SU-DHL-6 (cell line): ENCODE measurements at regions not wholly inside any gene's neighbourhood (a gene's known extent, or its start where the extent isn't known, plus 50 kb on each side); places are given as distances from the start of the nearest gene placed in this dataset.

Experiments used
- H2AFZ ChIP-seq: fragments of 200-600 bp; sonication (generic); 2 replicates; pipeline ENCODE4 v1.6.1; 2014; ENCODE audit warnings: low read depth, mild to moderate bottlenecking, moderate library complexity, mixed read lengths, antibody characterized with exemption, low read length; ENCODE audit not compliant: severe bottlenecking
- H3F3A ChIP-seq: fragments of 200-600 bp; shearing (Covaris generic); 2 replicates; pipeline ENCODE4 v1.6.0; 2016; ENCODE audit warnings: antibody characterized with exemption, mild to moderate bottlenecking; ENCODE audit not compliant: insufficient read depth
- H3K27ac ChIP-seq: fragments of 200-600 bp; sonication (generic); 2 replicates; pipeline ENCODE4 v1.5.1; 2016; ENCODE audit warnings: low read depth, mild to moderate bottlenecking, low read length, moderate library complexity, mixed read lengths
- H3K27me3 ChIP-seq: fragments of 200-600 bp; sonication (generic), shearing (Covaris generic); 2 replicates; pipeline ENCODE4 v1.6.0; 2014; ENCODE audit warnings: mild to moderate bottlenecking, low read length
- H3K36me3 ChIP-seq: fragments of 200-600 bp; sonication (generic); 2 replicates; pipeline ENCODE4 v1.6.1; 2014; ENCODE audit warnings: mild to moderate bottlenecking, low read length, mixed read lengths
- H3K4me2 ChIP-seq: fragments of 300-600, 200-600 bp; shearing (Covaris generic), sonication (generic); 2 replicates; pipeline ENCODE4 v1.6.0; 2014; ENCODE audit warnings: low read length, low read depth, mild to moderate bottlenecking; ENCODE audit not compliant: poor library complexity, severe bottlenecking
- H3K4me3 ChIP-seq: fragments of 200-600 bp; sonication (generic); 2 replicates; pipeline ENCODE4 v1.5.1; 2014; ENCODE audit warnings: antibody characterized with exemption, low read length, mild to moderate bottlenecking, mixed read lengths; ENCODE audit not compliant: insufficient read depth, poor library complexity, severe bottlenecking
- H3K79me2 ChIP-seq: fragments of 200-600 bp; sonication (generic); 2 replicates; pipeline ENCODE4 v1.6.1; 2014; ENCODE audit warnings: mild to moderate bottlenecking, low read length, moderate library complexity; ENCODE audit not compliant: insufficient read depth
- H3K9ac ChIP-seq: fragments of 200-600 bp; sonication (generic); 2 replicates; pipeline ENCODE4 v1.7.0; 2014; ENCODE audit warnings: mild to moderate bottlenecking, low read length
- H3K9me2 ChIP-seq: fragments of 200-600 bp; sonication (generic); replicated peaks from 2 replicates; pipeline ENCODE4 v1.6.1; 2014; ENCODE audit warnings: low read length; ENCODE audit not compliant: insufficient read depth
- H3K9me3 ChIP-seq: fragments of 200-600 bp; sonication (generic); 2 replicates; pipeline ENCODE4 v1.6.1; 2014; ENCODE audit warnings: low read length, mixed read lengths; ENCODE audit not compliant: insufficient read depth
- H4K20me1 ChIP-seq: fragments of 200-600 bp; sonication (generic); 2 replicates; pipeline ENCODE4 v1.6.1; 2014; ENCODE audit warnings: low read depth, mild to moderate bottlenecking, antibody characterized with exemption, low read length, moderate library complexity, mixed read lengths
- EZH2phosphoT487 ChIP-seq: fragments of 200-600 bp; sonication (generic), shearing (Covaris generic); conservative IDR thresholded peaks from 2 replicates; pipeline ENCODE4 v1.6.1; 2018; ENCODE audit warnings: mild to moderate bottlenecking, antibody characterized with exemption, low read length, moderate library complexity, mixed read lengths
- TF ChIP-seq, protein P1 (sequence below): fragments of 200-600 bp; sonication (generic); IDR thresholded peaks from one replicate; pipeline ENCODE4 v1.5.1; 2017; ENCODE audit warnings: antibody characterized with exemption, mild to moderate bottlenecking, low read length, moderate library complexity; ENCODE audit not compliant: insufficient read depth, poor library complexity, severe bottlenecking

DNA sequence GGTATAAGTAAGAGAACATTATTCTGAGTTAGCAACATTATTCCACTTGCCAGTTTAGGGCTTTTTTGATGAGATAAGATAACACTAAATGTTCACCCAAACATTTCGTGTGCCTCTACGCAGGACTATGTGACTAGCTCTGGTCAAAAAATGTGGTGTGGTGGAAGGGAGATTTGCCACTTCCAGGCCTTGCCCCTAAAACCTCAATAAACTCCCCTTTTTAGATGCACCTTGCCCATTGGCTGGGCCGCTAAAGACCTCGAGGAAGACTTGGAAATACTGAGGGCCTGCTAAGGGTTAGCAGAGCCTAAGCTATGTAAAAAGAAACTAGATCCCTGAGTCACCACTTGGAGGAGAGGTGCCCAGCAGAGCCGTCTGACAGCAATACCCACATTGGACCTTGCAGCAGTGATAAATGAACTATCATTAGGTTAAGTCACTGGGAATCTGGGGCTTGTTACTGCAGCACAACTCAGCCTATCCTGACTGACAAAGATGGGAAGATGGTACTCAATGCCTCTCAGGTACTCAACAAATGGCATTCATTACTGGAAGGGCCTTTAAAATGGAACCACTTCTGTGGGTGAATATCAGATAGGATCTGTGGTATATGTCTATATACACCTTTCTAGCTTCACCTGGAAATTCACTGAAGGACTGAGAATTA is 331.5 kb upstream of the TLE3 start:
- no peaks in the 10 kb centered on the region for H3K27me3 ChIP-seq
- H3K27ac ChIP-seq, result no peak overlapping the region
- H3K36me3 ChIP-seq, result no peaks in the 10 kb centered on the region
- no peaks in the 10 kb centered on the region for H4K20me1 ChIP-seq
- H3F3A ChIP-seq, result no peaks in the 10 kb centered on the region
- no peak overlapping the region for H3K9ac ChIP-seq
- no peaks in the 10 kb centered on the region for H3K79me2 ChIP-seq
- H3K4me2 ChIP-seq, result no peak overlapping the region
- H2AFZ ChIP-seq, result no peak overlapping the region
- TF ChIP-seq, protein P1, sequence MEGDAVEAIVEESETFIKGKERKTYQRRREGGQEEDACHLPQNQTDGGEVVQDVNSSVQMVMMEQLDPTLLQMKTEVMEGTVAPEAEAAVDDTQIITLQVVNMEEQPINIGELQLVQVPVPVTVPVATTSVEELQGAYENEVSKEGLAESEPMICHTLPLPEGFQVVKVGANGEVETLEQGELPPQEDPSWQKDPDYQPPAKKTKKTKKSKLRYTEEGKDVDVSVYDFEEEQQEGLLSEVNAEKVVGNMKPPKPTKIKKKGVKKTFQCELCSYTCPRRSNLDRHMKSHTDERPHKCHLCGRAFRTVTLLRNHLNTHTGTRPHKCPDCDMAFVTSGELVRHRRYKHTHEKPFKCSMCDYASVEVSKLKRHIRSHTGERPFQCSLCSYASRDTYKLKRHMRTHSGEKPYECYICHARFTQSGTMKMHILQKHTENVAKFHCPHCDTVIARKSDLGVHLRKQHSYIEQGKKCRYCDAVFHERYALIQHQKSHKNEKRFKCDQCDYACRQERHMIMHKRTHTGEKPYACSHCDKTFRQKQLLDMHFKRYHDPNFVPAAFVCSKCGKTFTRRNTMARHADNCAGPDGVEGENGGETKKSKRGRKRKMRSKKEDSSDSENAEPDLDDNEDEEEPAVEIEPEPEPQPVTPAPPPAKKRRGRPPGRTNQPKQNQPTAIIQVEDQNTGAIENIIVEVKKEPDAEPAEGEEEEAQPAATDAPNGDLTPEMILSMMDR, result no peak
- no peak for TF ChIP-seq EZH2phosphoT487
- no peaks in the 10 kb centered on the region for H3K9me3 ChIP-seq
- no peaks in the 10 kb centered on the region for H3K9me2 ChIP-seq
- H3K4me3 ChIP-seq, result no peak overlapping the region

DNA sequence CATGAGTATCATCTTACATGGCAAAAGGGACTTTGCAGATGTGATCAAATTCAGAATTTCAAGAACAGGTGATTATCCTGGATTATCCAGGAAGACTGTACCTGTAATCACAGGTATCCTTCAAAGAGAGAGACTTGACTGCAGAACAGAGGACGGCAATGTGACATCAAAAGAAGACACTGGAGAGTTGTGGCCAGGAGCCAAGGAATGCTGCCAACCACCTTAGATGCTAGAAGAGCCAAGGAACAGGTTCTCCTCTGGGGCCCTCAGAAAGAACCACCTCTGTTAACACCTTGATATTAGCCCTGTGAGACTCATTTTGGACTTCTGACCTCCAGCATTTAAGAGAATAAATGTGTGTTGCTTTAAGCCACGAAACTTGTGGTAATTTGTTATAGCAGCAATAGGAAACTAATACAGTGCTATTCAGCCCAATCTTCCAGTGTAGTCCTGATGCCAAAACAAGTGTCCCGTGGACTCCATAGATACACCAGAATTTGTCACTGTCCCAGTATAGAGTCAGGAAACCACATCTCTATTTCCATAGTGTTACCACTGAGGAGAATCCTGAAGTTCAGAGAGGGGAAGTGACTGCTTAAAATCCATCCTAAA is 330.6 kb upstream of the TLE3 start:
- H3K36me3 ChIP-seq, result no peaks in the 10 kb centered on the region
- H3K9ac ChIP-seq, result no peak overlapping the region
- H4K20me1 ChIP-seq, result no peaks in the 10 kb centered on the region
- H3K4me3 ChIP-seq, result no peak overlapping the region
- TF ChIP-seq EZH2phosphoT487, result no peak
- TF ChIP-seq, protein P1, result no peak
- H3K4me2 ChIP-seq, result no peak overlapping the region
- no peaks in the 10 kb centered on the region for H3K9me2 ChIP-seq
- H3F3A ChIP-seq, result no peaks in the 10 kb centered on the region
- no peaks in the 10 kb centered on the region for H3K79me2 ChIP-seq
- no peaks in the 10 kb centered on the region for H3K27me3 ChIP-seq
- H2AFZ ChIP-seq, result no peak overlapping the region
- H3K27ac ChIP-seq, result no peak overlapping the region
- no peaks in the 10 kb centered on the region for H3K9me3 ChIP-seq

DNA sequence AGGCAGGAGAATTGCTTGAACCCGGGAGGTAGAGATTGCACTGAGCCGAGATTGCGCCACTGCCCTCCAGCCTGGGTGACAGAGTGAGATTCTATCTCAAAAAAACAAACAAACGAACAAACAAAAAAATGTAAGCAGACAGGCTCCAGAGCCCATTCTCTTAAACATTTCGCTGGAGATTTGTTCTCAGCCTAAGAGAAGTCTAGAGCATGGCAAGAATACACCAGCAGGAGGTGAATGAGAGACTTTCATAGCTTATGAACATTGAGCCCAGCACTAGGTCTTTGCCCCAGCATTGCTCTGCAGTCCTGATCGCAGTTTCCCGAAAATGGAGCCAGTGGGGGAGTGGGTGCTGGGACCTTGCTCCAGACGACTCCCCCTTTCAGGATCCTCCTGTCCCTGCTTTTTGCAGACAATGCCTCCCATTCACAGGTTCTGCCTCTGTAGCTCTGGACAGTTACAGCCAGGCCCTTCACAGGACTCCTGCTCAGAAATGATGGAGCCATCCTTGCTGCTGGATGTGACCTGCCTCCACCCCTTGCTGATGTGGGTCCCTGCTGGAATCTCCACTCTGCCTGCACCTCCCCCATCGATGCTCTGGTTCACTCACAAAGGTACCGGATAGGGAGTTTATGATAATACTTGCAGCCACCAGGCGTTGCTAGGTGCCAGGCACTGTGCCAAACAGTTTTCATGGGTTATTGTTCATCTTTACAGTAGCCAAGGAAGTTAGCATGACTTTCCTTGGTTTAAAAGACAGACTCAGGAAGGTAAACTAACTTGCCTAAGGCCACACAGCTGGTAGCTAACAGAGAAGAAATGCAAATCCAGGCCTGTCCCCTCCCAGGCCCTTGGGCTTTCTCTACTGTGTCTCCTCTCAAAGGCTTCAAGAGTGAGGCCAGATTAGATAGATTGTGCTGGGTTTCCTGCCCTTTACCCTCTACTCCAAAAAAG is 329.7 kb upstream of the TLE3 start:
- no peak overlapping the region for H3K27ac ChIP-seq
- no peaks in the 10 kb centered on the region for H4K20me1 ChIP-seq
- H3F3A ChIP-seq, result no peaks in the 10 kb centered on the region
- no peaks in the 10 kb centered on the region for H3K9me2 ChIP-seq
- TF ChIP-seq EZH2phosphoT487, result no peak
- TF ChIP-seq, protein P1, result no peak
- no peaks in the 10 kb centered on the region for H3K9me3 ChIP-seq
- H3K9ac ChIP-seq, result no peak overlapping the region
- H2AFZ ChIP-seq, result no peak overlapping the region
- no peaks in the 10 kb centered on the region for H3K79me2 ChIP-seq
- no peaks in the 10 kb centered on the region for H3K27me3 ChIP-seq
- no peak overlapping the region for H3K4me2 ChIP-seq
- H3K4me3 ChIP-seq, result no peak overlapping the region
- no peaks in the 10 kb centered on the region for H3K36me3 ChIP-seq
